ENCODE measurements at regions not wholly inside any gene's neighbourhood (a gene's known extent, or its start where the extent isn't known, plus 50 kb on each side); places are given as distances from the start of the nearest gene placed in this dataset.
A peak's percentile ranks its signal among the peaks of the same experiment; 100 is the strongest.

- Histone ChIP-seq H2BK120ac (ENCODE audit: low read depth, low read length) (peak overlapping the region; percentile 67), H3K9me3 (ENCODE audit: control insufficient read depth, insufficient read depth, low read length) (peaks cover 6% of the 10 kb centered on the region), H4K20me1 (ENCODE audit: insufficient read depth, low read length) (no peaks in the 10 kb centered on the region), H3K79me1 (ENCODE audit: low read depth in 1 of 2, low read length in 2 of 2) (no peaks in the 10 kb centered on the region), H3K27me3 (ENCODE audit: control insufficient read depth, insufficient read depth, low read length) (no peaks in the 10 kb centered on the region), H2AK5ac (ENCODE audit: low read depth, low read length) (peak overlapping the region; percentile 60), H3K36me3 (ENCODE audit: control insufficient read depth, insufficient read depth, low read length) (no peaks in the 10 kb centered on the region), H4K8ac (ENCODE audit: low read depth in 2 of 2, low read length in 2 of 2) (peak overlapping the region; percentile 63 to 80), H3K4me2 (ENCODE audit: low read depth, low read length) (no peak overlapping the region), H3K9ac (ENCODE audit: low read depth, low read length) (peak overlapping the region; percentile 24; the same call in 1 of the 2 replicates), H3K23ac (ENCODE audit: low read depth, low read length) (peak overlapping the region; percentile 2; the same call in 1 of the 2 replicates), H2BK15ac (ENCODE audit: low read depth, low read length) (peak overlapping the region; percentile 67), H3K9me1 (ENCODE audit: insufficient read depth, low read length) (peaks cover 20% of the 10 kb centered on the region), H3K4ac (ENCODE audit: low read depth, low read length) (peak overlapping the region; percentile 47), H2AFZ (replicated peaks; ENCODE audit: low read length, poor library complexity) (peak overlapping the region; percentile 47), H3K4me3 (ENCODE audit: insufficient read depth, low read depth, low read length) (no peak overlapping the region), H2BK20ac (ENCODE audit: low read depth, low read length) (peak overlapping the region; percentile 67), H3K14ac (replicated peaks; ENCODE audit: low read depth, low read length) (no peak overlapping the region), H2AK9ac (replicated peaks; ENCODE audit: low read depth, low read length, poor library complexity) (peak overlapping the region; percentile 3), H3K56ac (ENCODE audit: extremely low read depth, insufficient read depth, low read length) (no peak overlapping the region), H3K18ac (ENCODE audit: low read depth, low read length) (peak overlapping the region; percentile 90), H4K5ac (ENCODE audit: low read depth, low read length) (peak overlapping the region; percentile 82), H3K27ac (ENCODE audit: insufficient read depth, low read length) (peak overlapping the region; percentile 84), H4K91ac (ENCODE audit: insufficient read depth, low read depth, low read length) (peak overlapping the region; percentile 79), H2BK5ac (ENCODE audit: low read depth, low read length, poor library complexity, severe bottlenecking) (peak overlapping the region; percentile 70), H3K4me1 (ENCODE audit: control insufficient read depth, insufficient read depth, low read length) (peaks cover 25% of the 10 kb centered on the region)
- ATAC-seq (ENCODE audit: low read depth) (no peak), DNase-seq (no peak)
- dilution Hi-C loops (cut with HindIII; ENCODE audit: low sequenced_read_pairs, unreplicated experiment) (no loop called here), in situ Hi-C loops (cut with MboI; ENCODE audit: low sequenced_read_pairs) (loop anchor here (25.0 kb wide), 1 partner anchor 489 kb away; the partner anchor contains the start of gene SDCBP2), intact Hi-C loops (cut with micrococcal nuclease) (no loop called here)
- no TSS peak for BruUV-seq (replicated peaks)
- POLR2A ChIA-PET (ENCODE audit: unreplicated experiment): no interaction called here
- WGBS, 2 experiments (ENCODE audit: extremely low coverage in 2 of 2, insufficient read length in 1 of 2): 96% methylated on average over 3 of the region's 4 CpGs; no CpG with 5 or more reads in 1 of the 2 experiments
- CTCF ChIA-PET: no interaction called here
- TF ChIP-seq MAZ (IDR thresholded peaks at IDR 0.05; ENCODE audit: borderline replicate concordance, low read depth, low read length) (no peak), BHLHE40 (IDR thresholded peaks at IDR 0.05; ENCODE audit: low read depth, low read length) (no peak), USF2 (IDR thresholded peaks at IDR 0.05; ENCODE audit: low read depth, low read length) (no peak)
These were observed 69.2 kb upstream of the SIRPA start for GRCh38 chr20:1825938-1826445.

Measured in IMR-90 (cell line).